B cell (primary cell): ENCODE measurements at regions not wholly inside any gene's neighbourhood (a gene's known extent, or its start where the extent isn't known, plus 50 kb on each side); places are given as distances from the start of the nearest gene placed in this dataset.

Source experiments
- ATAC-seq: fragments of 200-7000 bp; cut with Tn5 transposase; one replicate; pipeline ENCODE4 v1.10.0; 2021; ENCODE audit warnings: low read depth, mild to moderate bottlenecking, moderate number of reproducible peaks, moderate library complexity
- CTCF ChIA-PET: fragments of 350-600 bp; sonication (Branson Sonifier 250); formaldehyde crosslinking; loops from one replicate; lab custom pipeline; 2021; ENCODE audit warnings: antibody characterized with exemption, inconsistent platforms; lab: Charles Lee
- POLR2A ChIA-PET: fragments of 350-600 bp; sonication (Branson Sonifier 250); formaldehyde crosslinking; loops from one replicate; lab custom pipeline; 2021; ENCODE audit warnings: antibody characterized with exemption; lab: Charles Lee
- DNase-seq: peaks from one replicate; pipeline ENCODE4 v3.0.0; 2013
- H2AFZ ChIP-seq: 2 replicates; pipeline ENCODE4 v1.6.1; 2012; ENCODE audit warnings: mild to moderate bottlenecking, low read depth, low read length; ENCODE audit not compliant: insufficient read depth, poor library complexity, severe bottlenecking
- H3K27ac ChIP-seq, 2 donors: 1 replicate in 1 of 2; 2 replicates in 1 of 2; pipeline ENCODE4 v1.5.1; 2012 to 2013; ENCODE audit warnings: low read length in 2 of 2, mild to moderate bottlenecking in 2 of 2, moderate library complexity in 1 of 2
- H3K27me3 ChIP-seq, 4 experiments: fragments of 200-600 bp in 1 of 4; sonication (generic) in 1 of 4; replicated peaks in 1 of 4; 1 replicate in 2 of 4; 2 replicates in 2 of 4; pipeline versions ENCODE4 v1.6.1 to v1.7.0; 2013 to 2016; ENCODE audit warnings: low read length in 3 of 4, mild to moderate bottlenecking in 2 of 4, mixed read lengths in 1 of 4, moderate library complexity in 1 of 4; ENCODE audit not compliant: insufficient read depth in 4 of 4, control insufficient read depth in 3 of 4; ENCODE audit errors: control extremely low read depth in 1 of 4
- H3K36me3 ChIP-seq, 2 experiments: replicated peaks in 1 of 2; 1 replicate in 1 of 2; 2 replicates in 1 of 2; pipeline versions ENCODE4 v1.6.1 to v1.7.1; 2013; ENCODE audit warnings: low read length in 1 of 2; ENCODE audit not compliant: insufficient read depth in 2 of 2, control insufficient read depth in 1 of 2; ENCODE audit errors: control extremely low read depth in 1 of 2, extremely low read depth in 1 of 2
- H3K4me1 ChIP-seq, 2 donors: fragments of 200-600 bp in 1 of 2; sonication (generic) in 1 of 2; 1 replicate in 1 of 2; 2 replicates in 1 of 2; pipeline versions ENCODE4 v1.5.1 to v1.6.1; 2013 to 2017; ENCODE audit warnings: low read length in 2 of 2; ENCODE audit not compliant: control insufficient read depth in 2 of 2, insufficient read depth in 2 of 2
- H3K4me2 ChIP-seq: replicated peaks from 2 replicates; pipeline ENCODE3; 2012; ENCODE audit warnings: mild to moderate bottlenecking, low read depth, low read length; ENCODE audit not compliant: poor library complexity, severe bottlenecking
- H3K4me3 ChIP-seq, 5 experiments: fragments of 200-600 bp in 1 of 5; sonication (generic) in 1 of 5; 1 replicate in 3 of 5; 2 replicates in 2 of 5; pipeline versions ENCODE4 v1.5.1 to v1.7.0; 2011 to 2016; ENCODE audit warnings: low read length in 4 of 5, mild to moderate bottlenecking in 4 of 5, low read depth in 2 of 5, control low read depth in 1 of 5, moderate library complexity in 1 of 5; ENCODE audit not compliant: insufficient read depth in 1 of 5; ENCODE audit errors: control extremely low read depth in 1 of 5, extremely low read depth in 1 of 5
- H3K79me2 ChIP-seq: fragments of 200-600 bp; sonication (generic); one replicate; pipeline ENCODE4 v1.6.0; 2016; ENCODE audit warnings: low read length; ENCODE audit not compliant: control insufficient read depth, insufficient read depth
- H3K9ac ChIP-seq: fragments of 200-600 bp; sonication (generic); 2 replicates; pipeline ENCODE4 v1.6.1; 2017; ENCODE audit warnings: mild to moderate bottlenecking, low read length, moderate library complexity
- H3K9me3 ChIP-seq, 3 donors: one replicate each; pipeline versions ENCODE4 v1.6.1 to v1.7.1; 2013; ENCODE audit warnings: low read length in 2 of 3; ENCODE audit not compliant: control insufficient read depth in 2 of 3, insufficient read depth in 1 of 3; ENCODE audit errors: control extremely low read depth in 1 of 3
- H4K20me1 ChIP-seq: 2 replicates; pipeline ENCODE4 v1.6.0; 2012; ENCODE audit warnings: mild to moderate bottlenecking, low read length; ENCODE audit not compliant: insufficient read depth, control insufficient read depth, poor library complexity, severe bottlenecking
- H3K27ac Mint-ChIP-seq: one replicate; pipeline ENCODE4 v1.8.0; 2021; ENCODE audit warnings: mixed read lengths
- H3K27me3 Mint-ChIP-seq: one replicate; pipeline ENCODE4 v1.8.0; 2021; ENCODE audit warnings: mixed read lengths
- H3K4me1 Mint-ChIP-seq: one replicate; pipeline ENCODE4 v1.8.0; 2021; ENCODE audit warnings: mixed read lengths
- H3K4me3 Mint-ChIP-seq: one replicate; pipeline ENCODE4 v1.8.0; 2021; ENCODE audit warnings: mixed read lengths
- H3K9me3 Mint-ChIP-seq: one replicate; pipeline ENCODE4 v1.8.0; 2022; ENCODE audit warnings: mixed read lengths; ENCODE audit not compliant: insufficient read depth
- CTCF ChIP-seq: fragments of 200-600 bp; IDR thresholded peaks from one replicate; pipeline ENCODE4 v1.8.0; 2022; ENCODE audit warnings: antibody characterized with exemption, mild to moderate bottlenecking
- EZH2 ChIP-seq: IDR thresholded peaks from 2 replicates; pipeline ENCODE4 v1.6.1; 2012; ENCODE audit warnings: borderline replicate concordance, low read depth, mild to moderate bottlenecking, moderate library complexity, low read length; ENCODE audit not compliant: insufficient read depth, poor library complexity, severe bottlenecking
- WGBS: methylation state at CpG from one replicate; pipeline ENCODE4 v1.1.5; 2013; ENCODE audit warnings: missing lambda C conversion rate; ENCODE audit not compliant: insufficient coverage; 5-methylcytosine and 5-hydroxymethylcytosine counted together
- intact Hi-C: fragments of 100-400 bp; cut with micrococcal nuclease; formaldehyde crosslinking; loops from one replicate; pipeline ENCODE4 v1.10.0; 2022

- Mint-ChIP-seq H3K27me3 (no peaks in the 10 kb centered on the region), H3K27ac (no peak overlapping the region), H3K4me3 (no peak overlapping the region), H3K9me3 (no peaks in the 10 kb centered on the region), H3K4me1 (no peaks in the 10 kb centered on the region)
- intact Hi-C loops = no loop called here
- Histone ChIP-seq H3K4me2 (no peak overlapping the region), H3K9me3 (no peaks in the 10 kb centered on the region), H3K9ac (no peak overlapping the region), H3K27me3 (no peaks in the 10 kb centered on the region), H4K20me1 (no peaks in the 10 kb centered on the region), H3K4me1 (no peaks in the 10 kb centered on the region), H3K79me2 (no peaks in the 10 kb centered on the region), H3K36me3 (no peaks in the 10 kb centered on the region), H3K4me3 (no peak overlapping the region), H2AFZ (no peak overlapping the region), H3K27ac (no peak overlapping the region)
- 86% methylated on average over 1 of the region's 6 CpGs for WGBS
- POLR2A ChIA-PET = no interaction called here
- no peak for TF ChIP-seq EZH2
- TF ChIP-seq CTCF = no peak
- CTCF ChIA-PET = no interaction called here
- DNase-seq (no peak), ATAC-seq (no peak)
Measured at GRCh38 chr3:83233715-83234114, 1472.3 kb upstream of the GBE1 start.

GRCh38 chr3:83230841-83231240 lies 1469.4 kb upstream of the GBE1 start:
- WGBS = 83% methylated on average over 2 of the region's 3 CpGs
- H3K36me3 ChIP-seq = no peaks in the 10 kb centered on the region
- H3K27me3 ChIP-seq = no peaks in the 10 kb centered on the region
- intact Hi-C loops = no loop called here
- H3K79me2 ChIP-seq = no peaks in the 10 kb centered on the region
- TF ChIP-seq CTCF (no peak), EZH2 (no peak)
- no peak overlapping the region for H3K4me3 ChIP-seq
- no peak for ATAC-seq
- H2AFZ ChIP-seq = no peak overlapping the region
- Mint-ChIP-seq H3K9me3 (no peaks in the 10 kb centered on the region), H3K27ac (no peak overlapping the region), H3K27me3 (no peaks in the 10 kb centered on the region), H3K4me3 (no peak overlapping the region), H3K4me1 (no peaks in the 10 kb centered on the region)
- no peaks in the 10 kb centered on the region for H3K4me1 ChIP-seq
- H4K20me1 ChIP-seq = no peaks in the 10 kb centered on the region
- no peak overlapping the region for H3K27ac ChIP-seq
- ChIA-PET POLR2A (no interaction called here), CTCF (no interaction called here)
- no peak overlapping the region for H3K4me2 ChIP-seq
- no peak overlapping the region for H3K9ac ChIP-seq
- no peak for DNase-seq
- no peaks in the 10 kb centered on the region for H3K9me3 ChIP-seq
